ENCODE measurements at regions not wholly inside any gene's neighbourhood (a gene's known extent, or its start where the extent isn't known, plus 50 kb on each side); places are given as distances from the start of the nearest gene placed in this dataset.
A peak's percentile ranks its signal among the peaks of the same experiment; 100 is the strongest.
"Not testable (repeated sequence)": the region's sequence is repeated elsewhere in the genome, so short reads cannot be mapped to it uniquely, and the experiment has no call there.

DNA sequence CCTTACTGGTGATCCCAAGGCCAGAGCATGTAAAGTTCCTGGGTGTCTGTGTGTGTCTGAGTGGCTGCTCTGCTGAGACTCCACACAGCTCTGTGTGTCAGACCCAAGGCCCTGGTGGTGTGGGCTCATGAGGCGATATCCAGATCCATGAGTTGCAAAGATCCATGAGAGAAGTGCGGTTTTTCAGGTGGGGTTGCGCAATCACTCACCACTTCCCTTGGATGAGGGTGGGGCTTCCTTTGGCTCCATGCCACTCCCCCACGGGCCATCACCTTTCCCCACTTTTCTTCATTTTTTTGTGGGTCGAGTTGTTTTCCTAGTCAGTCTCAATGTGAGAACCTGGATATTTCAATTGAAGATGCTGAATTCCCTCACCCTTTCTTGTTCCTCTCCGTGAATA lies 179.2 kb downstream of the PCDH11X start:
- not testable (repeated sequence) for FAIRE-seq; DNase-seq (ENCODE audit: insufficient read length, low spot score)

DNA sequence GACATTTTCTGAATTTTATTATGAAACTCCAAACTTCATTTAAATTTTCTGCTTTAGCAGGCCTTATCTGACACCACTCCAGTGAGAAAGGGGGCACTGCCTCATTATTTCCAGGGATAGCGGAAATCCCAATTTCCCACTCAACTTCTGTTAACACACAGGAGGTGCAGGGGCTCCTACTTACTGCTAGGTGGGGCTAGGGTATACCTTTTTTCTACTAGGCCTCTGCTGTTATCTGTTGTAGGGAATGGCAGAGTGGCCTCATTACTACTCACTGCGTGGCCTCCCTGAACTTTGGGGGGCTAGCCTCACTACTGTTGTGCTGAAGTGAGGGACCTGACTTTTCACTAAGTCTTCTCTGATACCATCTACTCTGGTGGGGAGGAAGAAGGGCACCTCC lies 211.4 kb downstream of the PCDH11X start:
- FAIRE-seq, result peak; percentile 77
- DNase-seq (ENCODE audit: insufficient read length, low spot score), result not testable (repeated sequence)
